Stimulated activated CD4-positive, alpha-beta T cell treated with anti-CD3 and anti-CD28 coated beads, Interleukin-4, amount 100 ng/mL, for 1 hour (primary cell): ENCODE measurements at regions not wholly inside any gene's neighbourhood (a gene's known extent, or its start where the extent isn't known, plus 50 kb on each side); places are given as distances from the start of the nearest gene placed in this dataset.

Experiments used
- DNase-seq: peaks from one replicate; pipeline ENCODE4 v3.0.0-alpha.2; 2020

DNA sequence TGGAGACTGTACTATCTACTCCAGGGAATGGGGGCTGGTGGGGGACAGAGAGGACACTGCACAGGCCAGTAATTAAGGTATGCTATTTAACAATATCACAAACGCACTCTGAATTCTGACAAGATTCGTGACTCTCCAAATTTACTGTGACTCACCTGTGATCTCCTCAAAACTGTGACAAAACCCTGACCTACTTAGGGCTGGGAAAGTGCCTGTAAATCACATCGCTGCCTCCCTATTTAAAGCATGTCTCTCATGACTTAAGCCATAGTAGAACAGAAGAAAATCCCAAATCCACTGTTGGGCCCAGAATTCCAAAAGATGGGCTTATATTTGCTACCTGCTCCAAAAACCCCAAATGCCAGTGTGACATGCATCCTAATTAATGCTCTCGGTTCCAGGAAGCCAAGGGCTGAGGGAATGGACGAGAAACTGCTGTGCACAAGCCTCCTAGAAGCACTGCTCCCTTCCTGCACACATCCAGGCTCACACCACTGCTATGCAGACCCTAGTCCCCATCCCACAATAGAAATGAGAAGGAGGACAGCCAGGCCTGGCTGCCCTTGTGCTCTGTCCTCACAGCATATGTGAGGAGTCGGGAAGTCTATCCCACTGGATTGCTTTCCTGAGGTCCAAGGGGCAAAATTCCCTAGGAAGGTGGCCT, 187.7 kb upstream of the CHRNA7 start:
- DNase-seq, result no peak

DNA sequence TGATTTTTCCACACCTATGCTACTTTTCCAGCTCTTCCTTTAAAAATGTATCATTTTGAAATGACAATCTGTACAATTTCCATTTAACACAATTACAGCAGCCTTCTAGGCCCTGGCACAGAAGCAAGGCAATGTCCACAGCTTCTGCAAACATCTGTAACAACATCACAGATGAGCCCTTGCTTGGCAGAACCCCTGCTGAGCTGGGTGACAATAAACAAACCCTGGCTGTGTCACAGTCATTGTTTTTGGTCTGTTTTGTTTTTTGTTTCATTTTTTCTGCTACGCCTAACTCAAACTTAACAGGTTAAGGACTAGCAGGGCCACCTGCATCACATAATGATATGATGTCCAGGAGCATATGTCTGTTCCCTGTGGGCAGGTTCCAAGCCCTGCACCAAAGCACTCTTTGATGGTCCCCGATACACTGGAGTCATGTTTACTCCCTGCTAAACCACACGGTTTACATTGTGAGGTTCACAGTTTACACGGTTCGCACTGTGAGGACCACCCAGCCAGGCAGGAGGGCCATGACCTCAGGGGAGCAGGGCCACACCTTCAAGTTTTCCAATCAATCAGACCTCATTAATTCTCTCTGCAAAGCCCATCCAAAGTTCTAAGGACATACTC, 186.8 kb upstream of the CHRNA7 start:
- DNase-seq, result no peak

DNA sequence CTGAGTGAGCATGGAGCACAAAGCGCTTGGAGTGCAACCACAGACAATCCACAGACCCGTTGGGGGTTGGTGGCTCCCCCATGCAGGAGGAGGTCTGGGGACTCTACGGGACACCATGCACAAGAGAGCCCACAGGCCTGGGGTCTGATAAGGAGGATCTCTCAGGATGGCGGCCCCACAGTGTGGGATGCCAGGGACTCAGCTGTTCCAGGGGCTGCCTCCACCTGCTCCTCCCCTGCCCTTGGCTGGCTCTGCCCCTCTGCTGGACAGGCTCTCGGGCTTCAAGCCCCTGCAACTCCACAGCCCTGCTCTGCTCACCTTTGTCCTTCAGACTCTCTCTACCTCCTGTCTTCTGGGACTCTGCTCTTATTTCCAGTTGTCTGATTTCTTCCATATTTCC, 184.5 kb upstream of the CHRNA7 start:
- DNase-seq, result no peak

DNA sequence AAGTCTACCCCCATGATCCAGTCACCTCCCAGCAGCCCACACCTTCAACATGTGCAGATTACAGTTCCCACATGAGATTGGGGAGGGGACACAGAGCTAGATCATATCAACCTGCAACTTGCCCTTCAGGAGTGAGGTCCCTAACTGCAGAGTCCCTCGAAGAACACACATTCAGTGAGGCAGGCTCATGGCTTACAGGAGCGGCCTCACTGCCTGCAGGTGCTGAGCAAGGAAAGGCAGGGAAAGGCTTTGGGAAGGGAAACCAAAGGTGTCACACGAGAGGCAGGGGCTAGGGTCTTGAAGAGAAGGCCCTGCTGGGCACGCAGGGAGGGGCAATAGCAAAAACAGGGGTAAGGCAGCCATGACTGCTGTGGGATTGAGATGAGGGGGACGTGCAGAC, 182.4 kb upstream of the CHRNA7 start:
- no peak for DNase-seq

DNA sequence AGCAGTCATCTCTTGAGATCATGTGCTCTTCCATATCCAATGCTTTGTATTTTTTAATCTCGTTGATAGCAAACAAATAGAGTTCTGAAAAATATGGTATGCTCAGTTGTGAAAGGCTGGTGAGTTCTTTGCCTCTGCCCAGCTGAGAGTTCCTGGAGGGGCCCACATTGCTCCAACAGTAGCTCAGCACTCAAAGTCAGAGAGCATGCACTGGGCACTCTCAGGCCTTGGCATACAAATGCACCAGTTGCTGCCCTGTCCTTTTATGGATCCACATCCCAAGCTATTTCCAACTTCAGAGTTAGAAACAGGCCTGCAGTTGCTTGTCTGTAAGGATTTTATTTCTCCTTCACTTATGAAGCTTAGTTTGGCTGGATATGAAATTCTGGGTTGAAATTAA, 181.7 kb upstream of the CHRNA7 start:
- DNase-seq, result no peak

DNA sequence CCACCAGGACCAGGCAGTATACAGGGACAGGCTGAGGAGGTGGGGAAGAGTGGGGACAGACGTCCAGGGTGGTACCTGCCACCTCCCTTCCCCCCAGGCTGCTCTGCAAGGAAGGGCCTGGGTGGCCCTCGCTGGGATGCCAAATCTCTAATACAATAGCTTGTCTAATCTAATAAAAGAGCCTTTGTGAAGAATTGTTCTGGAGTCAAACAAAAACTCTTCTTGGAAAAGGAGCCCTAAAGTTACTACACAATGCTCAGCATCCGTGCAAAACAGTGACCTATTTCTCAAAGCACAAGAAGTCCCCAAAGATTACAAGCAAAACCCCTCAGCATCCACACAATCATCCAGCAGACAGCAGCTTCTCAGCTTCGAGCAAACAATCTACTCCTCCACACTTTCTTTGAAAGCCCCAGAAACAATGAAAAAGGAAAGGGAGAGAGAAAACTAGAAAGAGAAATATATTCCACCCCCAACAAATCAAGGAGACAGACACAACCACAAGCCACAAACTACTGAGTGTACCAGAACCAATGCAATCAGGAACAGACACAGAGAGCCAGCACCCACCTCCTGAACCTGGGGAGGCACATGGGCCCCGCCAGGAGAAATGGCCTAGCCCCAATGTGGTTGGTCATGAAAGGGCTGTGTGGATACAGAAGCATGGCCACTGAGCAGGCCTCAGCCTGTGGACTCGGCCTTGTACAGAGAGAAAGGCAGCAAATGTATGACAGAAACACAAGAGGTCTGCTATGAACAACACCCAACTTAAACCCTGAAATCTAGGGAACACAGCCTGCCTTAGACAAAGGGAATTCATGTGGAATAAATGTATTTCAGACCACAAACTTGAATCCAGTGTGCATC, 177.1 kb upstream of the CHRNA7 start:
- no peak for DNase-seq

DNA sequence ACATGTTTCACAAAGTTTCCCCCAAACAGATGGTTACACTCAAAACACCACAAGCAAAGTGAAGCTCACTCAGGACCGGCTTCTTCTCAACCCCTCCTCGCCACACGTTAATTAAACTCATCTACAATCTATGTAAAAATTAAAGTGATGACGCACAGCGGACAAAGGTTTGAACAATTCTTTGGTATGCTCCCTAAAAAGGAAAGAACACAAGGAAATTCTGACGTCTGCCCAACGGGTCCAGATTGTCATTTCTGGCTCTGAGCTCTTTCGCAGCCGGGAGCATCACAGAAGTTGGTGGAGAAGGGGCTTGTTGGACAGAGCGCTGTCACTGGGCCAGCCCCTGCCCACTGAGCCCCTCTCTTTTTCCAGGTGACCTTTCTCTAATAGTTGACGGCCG, 173.7 kb upstream of the CHRNA7 start:
- DNase-seq, result no peak

DNA sequence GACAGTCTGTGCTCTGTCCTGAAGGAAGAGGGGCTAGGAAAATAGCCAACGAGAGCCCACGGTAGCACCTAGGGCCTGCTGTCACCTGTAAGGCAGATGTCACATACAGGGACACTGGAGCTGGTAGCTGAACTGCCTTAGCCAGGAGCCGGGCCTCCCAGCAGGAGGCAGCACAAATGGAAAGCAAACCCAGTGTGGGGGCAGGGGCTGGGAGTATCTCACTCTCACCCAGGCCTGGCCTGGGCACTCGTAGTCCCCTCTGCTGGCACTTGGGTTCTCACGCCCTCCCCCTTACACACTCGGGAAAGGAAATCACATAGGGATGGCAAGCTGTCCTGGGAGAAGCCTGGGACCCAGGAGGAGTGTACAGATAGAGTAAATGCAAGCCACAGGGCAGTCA, 173.1 kb upstream of the CHRNA7 start:
- no peak for DNase-seq

DNA sequence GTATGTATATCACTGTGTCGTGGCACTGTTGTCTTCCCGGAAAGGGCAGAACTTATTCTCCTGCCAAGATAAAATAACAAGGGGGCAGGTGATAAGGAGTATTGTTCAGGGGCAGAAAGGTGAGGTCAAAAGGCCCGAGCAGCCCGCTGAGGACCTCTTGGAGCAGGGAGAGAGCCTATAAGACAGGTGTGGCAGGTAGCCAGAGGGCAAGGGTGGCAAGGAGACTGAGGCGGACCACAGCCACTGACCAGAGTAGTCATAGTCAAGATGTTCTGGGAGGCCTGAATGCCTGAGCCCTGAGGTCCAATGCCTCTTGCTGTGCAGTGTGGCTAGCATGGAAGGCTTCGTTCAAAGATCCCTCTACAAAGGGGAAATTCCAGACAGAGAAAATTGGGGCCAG, 172.3 kb upstream of the CHRNA7 start:
- no peak for DNase-seq

DNA sequence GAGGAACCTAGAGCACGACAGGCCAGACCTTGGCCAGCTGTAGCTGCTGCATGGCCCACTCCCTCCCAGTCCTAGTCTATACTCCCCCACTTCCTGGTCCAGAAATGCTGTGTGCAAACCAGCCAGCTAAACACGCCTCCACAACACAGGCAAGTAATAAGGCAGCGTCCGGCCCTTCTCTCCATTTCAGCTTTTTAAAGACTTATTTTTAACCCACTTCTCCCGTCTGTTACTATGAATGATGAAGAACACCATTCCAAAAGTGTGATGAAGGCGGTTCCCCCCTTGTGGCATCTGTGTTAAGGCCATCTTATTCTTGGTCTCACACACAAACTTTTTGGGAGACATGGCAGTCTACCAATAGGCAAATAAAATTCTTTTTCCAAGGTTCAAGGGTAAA, 164.1 kb upstream of the CHRNA7 start:
- DNase-seq, result no peak

DNA sequence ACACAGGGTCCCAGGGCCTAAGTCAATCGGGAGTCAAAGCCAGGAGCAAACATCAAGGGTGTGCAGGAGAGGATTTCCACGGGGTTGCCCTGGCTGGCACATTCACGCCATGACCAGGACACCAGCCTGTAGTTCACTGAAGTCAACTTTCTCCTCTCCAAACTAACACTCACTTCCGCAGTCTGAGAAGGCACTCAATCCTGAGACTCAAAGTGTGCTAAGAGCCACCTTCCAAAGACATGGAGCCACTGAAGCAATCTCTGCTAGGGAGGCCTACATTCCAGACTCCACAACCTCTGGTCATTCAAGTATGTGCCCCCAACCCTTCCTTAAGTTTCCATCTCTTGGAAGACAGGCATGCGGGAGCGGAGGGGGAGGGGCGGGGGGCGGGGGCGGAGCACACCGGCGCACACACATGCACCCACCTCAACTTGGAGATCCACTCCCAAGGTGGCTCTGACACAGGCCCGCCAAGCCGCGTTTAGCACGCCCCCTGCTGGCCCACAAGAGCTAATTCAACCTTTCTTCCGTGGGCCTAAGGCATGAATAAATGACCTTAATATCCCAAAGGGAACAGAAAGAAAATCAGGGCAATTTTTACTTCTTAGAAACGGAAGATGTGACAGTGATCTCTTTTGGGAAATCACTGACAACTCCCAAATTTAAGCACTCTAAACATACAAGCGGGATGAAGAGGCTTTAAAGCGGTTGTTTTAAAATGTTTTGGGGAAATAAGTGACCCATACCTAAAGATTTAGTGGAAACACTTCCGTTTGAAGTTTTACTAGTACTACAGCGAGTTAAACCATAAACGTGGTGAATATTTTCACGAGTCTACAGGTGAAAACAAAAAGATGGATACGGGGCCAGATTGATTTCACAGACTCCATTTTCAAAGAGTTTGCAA, 162.5 kb upstream of the CHRNA7 start:
- peak; percentile 66 for DNase-seq

DNA sequence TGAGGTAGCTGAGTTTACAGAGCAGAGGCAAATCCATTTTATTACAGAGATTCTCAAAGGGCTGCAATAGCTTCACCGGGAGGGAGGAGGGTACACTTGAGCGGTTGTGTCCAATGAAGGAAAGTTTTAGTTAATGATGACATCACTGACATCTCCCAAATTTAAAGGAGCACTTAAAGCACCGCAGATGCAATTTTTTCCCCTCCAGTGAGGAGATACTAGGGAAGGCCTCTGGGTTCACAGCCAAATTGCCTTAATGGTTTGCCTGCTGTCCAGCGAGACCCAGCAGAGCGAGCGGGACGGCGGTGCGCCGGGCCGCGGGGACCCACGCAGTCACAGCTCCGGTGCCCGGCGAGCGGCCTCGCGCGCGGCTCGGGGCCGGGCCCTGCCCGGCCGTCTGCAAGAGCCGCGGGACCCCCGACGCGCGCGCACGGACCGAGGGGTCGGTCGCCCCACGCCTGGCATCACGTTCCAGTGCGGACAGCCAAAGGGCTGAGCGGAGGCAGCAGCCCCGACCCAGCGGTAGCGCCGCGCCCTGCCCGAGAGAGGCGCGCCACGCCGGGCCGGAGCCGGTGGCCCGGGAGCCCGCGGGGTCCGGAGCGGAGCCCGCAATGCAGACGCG, 160.5 kb upstream of the CHRNA7 start:
- DNase-seq, result no peak

DNA sequence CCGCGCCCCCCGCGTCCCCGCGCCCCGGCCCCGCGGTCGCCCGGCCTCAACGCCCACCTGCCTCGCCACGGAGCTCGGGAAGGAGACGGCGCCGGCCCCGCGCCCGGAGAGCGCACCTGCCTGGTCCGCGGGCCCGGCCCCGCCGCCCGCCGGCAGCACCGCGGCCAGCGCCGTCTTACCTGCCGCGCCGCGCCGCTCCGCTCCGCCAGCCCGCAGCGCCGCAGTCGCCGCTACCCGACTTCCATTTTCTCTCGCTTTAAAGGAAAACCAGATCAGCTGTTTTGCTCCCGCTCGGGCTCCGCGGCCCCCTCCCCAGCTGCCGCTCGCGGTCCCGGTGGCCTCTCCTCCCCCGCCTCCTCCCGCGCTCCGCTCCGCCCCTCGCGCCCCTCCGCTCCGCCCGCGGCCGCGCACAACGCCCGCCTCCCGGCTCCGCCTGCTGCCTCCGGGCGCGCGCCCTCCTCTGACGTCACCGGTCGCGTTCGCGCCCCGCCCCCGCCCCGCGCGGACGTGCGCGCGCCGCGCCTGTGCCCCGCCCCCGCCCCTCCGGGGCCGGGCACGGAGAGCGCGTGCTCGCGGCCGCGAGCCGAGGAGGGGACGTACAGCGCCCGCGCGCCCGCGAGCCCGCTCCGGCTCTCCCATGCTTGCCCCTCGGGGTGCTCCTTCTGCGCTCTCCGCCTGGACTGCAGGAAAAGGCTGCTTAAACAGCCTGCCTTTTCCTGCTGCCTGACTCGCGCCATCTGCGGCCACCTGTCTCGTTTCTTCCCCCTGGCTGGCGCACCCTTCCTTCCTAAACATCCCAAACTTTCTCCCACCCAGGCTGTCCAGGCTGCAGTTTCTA, 159.8 kb upstream of the CHRNA7 start, which contains the start of gene OTUD7A:
TSS of gene OTUD7A (minus strand) at position 346 of the 838 bp plus-strand sequence.
- DNase-seq, result peak; percentile 83

DNA sequence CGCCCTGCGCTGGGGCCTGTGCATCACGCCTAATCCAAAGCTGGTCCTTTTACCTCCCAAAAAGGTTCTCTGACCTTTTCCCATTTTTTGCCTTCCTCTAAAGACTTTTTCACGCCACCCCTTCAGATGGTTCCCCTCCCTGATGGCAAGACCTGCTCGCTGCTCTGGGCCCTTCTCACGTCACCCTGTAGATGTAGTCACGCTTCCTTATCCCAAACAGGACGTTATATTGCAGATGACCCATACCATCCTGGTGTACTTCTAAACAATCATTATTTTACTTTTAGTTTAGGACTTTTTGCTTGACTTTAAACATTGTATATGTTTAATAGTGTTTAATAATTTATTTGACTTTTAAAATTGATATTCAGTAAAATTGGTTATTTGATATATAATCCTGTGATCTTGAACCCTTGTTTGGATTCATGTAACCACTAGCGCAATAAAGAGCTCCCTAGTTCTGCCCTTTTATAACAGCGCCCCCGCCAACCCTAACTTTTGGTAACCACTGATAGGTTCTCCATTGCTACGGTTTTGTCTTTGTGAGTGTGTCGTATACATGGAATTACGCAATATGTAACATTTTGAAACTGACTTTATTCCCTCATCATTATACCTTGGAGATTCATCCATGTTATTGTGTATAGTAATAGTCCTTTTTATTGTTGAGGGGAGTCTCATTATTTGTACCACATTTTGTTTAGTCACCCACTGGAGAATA, 159.0 kb upstream of the CHRNA7 start:
- DNase-seq, result no peak

DNA sequence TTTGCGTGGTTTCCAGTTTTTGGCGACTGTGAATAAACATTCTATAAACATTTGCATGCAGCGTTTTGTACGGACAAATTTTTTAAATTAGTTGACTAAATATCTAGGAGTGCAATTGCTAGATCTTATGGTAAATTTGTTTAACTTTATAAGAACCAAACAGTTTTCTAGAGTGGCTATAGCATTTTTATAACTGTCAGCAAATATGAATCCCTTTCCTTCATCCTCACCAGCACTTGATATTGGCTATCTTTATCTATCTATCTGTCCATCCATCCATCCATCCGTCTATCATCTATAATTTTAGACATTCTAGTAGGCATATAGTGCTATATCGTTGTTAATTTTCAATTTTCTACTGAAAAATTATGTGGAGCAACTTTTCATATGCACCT, 158.4 kb upstream of the CHRNA7 start:
- DNase-seq, result no peak

DNA sequence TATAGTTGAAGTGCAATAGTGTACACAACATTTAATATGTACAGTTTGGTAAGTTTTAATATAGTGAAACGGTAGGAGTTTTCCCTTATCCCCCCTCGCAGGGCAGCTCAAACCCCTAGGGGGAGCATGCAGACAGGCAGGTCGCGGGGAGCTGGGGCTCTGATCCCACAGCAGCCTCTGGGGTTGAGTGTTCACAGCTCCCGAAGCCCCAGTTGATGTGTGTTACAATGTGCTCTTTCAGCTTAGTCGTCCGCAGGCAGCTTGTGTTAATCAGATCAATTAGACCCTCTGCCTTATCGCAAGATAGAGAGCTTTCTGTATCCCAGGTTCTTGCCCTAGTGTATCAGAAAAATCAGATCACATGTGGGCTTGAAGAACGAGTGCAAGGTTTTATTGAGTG, 143.1 kb upstream of the CHRNA7 start:
- no peak for DNase-seq

DNA sequence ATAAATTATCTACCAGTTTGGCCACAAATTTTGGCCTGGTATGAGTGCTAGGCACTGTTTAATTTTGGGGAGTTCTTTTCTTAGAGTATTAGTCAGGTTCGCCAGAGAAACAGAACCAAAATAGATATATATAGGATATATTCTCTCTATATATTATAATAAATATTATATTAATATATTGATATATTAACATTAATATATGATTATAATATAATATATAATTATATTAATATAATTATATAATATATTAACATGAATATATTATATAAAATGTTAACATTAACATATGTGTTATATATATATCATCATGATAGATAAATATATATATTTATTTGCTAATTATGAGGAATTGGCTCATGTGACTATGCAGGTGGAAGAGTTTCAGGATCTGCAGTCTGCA, 137.8 kb upstream of the CHRNA7 start:
- DNase-seq, result no peak

DNA sequence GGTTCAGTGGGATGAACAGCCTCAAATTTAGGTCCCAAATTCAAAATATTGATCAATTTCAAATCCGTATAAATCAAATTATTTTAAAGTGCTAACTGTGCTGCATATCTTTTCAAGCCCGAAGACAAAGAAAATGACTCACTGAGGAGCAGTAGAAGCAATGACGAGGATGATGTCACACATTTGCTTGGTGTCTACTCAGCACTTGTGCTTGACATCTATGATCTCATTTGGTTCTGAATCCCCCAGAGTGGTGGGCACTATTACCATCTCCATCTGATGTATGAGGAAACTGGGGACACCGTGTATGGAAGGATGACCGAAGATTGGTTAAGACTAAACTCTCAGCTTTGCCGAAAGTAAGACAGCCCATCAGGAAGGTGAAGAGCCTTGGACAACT, 136.5 kb upstream of the CHRNA7 start:
- DNase-seq, result no peak

DNA sequence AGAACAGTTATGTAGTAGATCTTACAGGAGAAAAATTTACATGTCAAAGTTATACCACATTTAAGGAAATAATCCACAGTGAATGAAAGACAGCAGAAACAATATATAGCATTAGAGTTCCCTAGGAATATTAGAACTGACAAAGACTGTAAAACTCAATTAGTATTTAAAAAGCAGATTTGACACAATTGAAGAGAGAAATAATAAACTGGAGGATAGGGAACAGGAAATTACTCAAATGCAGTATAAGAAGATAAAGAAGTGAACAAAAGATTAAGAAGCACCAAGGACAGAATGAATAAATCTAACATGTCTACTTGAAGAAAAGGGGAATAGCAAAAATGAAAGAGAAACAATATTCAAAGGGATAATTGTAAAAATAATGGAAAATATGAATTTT, 132.6 kb upstream of the CHRNA7 start:
- DNase-seq, result no peak

DNA sequence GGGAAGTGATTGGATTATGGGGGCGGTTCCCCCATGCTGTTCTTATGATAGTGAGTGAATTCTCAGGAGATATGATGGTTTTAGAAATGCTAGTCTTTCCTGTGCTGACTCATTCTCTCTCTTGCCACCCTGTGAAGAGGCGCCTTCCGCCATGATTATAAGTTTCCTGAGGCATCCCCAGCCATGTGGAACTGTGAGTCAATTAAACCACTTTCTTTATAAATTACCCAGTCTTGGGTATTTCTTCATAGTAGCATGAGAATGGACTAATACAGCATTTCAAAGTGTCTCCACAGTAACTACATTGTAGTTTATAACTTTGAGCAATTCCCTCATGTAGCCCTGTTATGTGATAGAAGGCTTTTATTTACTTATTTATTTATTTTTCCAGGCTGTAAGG, 128.8 kb upstream of the CHRNA7 start:
- no peak for DNase-seq

DNA sequence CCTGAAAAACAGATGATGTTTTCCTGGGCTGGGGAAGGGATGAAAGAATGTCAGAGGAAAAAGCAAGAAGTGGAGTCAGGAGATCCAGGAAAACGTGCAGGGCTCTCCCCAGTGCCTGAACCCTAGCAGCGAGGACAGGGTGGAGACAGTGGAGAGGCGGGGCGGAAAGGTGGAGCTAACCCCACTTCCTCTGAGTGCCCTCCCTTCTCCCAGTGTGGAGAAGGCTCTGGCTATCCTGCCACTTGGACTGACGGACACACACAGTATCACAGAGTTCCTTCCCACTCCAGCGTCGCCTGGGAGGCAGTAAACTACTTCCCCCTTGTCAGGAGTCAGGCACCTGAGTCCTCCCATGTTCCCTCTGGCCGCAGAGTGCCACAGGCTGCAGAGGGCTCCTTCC, 125.3 kb upstream of the CHRNA7 start:
- no peak for DNase-seq
